ENCODE measurements at regions not wholly inside any gene's neighbourhood (a gene's known extent, or its start where the extent isn't known, plus 50 kb on each side); places are given as distances from the start of the nearest gene placed in this dataset.

DNA sequence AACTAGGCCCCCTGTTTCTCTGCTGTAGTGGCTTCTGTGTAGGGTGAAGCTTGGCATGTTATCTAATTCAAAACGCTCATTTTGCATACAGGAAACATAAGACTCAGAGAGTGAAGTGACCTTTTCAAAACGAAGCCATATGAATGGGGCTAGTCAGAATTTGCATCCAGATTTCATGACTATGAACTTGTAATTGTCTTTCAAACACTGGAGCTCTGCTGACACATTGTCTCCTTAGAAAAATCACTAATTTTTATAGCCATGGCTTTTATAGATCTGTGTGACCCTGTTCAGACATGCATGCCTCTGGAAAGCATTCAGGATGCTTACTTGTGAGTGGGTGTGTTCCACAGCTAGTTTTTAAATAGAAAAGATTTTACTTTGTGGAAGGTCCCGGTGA, 444.3 kb upstream of the GCFC2 start:
- no TSS peak for BruUV-seq (replicated peaks)
- POLR2A ChIA-PET, result no interaction called here
- no peak overlapping the region for H2AFZ ChIP-seq (ENCODE audit: low read depth, low read length, poor library complexity, severe bottlenecking)

DNA sequence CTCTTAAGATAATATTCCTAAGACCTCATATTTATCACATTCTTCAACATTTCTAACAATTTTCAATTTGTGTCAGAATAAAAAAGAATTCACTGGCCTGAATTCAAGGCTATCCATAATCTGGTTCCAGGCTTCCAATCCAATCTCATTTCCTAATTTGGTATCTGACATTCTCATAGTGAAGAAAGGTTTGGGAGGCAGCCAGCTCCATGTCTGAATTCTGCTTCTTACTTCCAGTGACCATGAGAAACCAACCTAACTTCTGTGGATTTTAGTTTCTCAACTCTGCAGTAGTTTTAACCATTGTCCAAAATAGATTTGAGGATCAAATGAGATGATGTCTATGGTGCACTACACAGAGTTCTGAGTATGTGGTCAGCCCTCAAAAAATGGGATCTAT, 439.1 kb upstream of the GCFC2 start:
- Histone ChIP-seq H3K4me1 (ENCODE audit: control insufficient read depth in 1 of 2, insufficient read depth in 2 of 2, low read length in 2 of 2) (no peaks in the 10 kb centered on the region), H3K9me3 (ENCODE audit: control insufficient read depth in 1 of 2, insufficient read depth in 1 of 2, low read depth in 1 of 2, low read length in 2 of 2) (peaks cover 7 to 22% of the 10 kb centered on the region in 2 experiments; a peak in 3 of 4 replicates), H3K9me2 (ENCODE audit: insufficient read depth) (no peaks in the 10 kb centered on the region), H3K36me3 (ENCODE audit: control insufficient read depth in 1 of 2, insufficient read depth in 2 of 2, low read length in 2 of 2) (no peaks in the 10 kb centered on the region), H4K20me1 (ENCODE audit: insufficient read depth) (no peaks in the 10 kb centered on the region), H2AFZ (ENCODE audit: low read depth, low read length, poor library complexity, severe bottlenecking) (no peak overlapping the region), H3K79me2 (ENCODE audit: insufficient read depth, low read length) (no peaks in the 10 kb centered on the region), H3K4me3 (replicated peaks in 1 of 2; ENCODE audit: low read depth in 1 of 2, low read length in 2 of 2) (no peak overlapping the region), H3K4me2 (ENCODE audit: low read length) (no peak overlapping the region), H3K27ac (ENCODE audit: low read depth, low read length) (no peak overlapping the region), H3K9ac (ENCODE audit: low read length) (no peak overlapping the region), H3K27me3 (ENCODE audit: insufficient read depth, low read length) (no peaks in the 10 kb centered on the region)
- ChIA-PET CTCF (no interaction called here), POLR2A (no interaction called here), RAD21 (ENCODE audit: low non-redundant PET in 1 of 2, low total read pairs in 2 of 2, uncharacterized antibody in 2 of 2, unreplicated experiment in 2 of 2) (no interaction called here)
- intact Hi-C loops (cut with micrococcal nuclease), result no loop called here
- DNase-seq (ENCODE audit: low read depth, low spot score), result no peak
- BruUV-seq (replicated peaks), result no TSS peak
- ATAC-seq, result no peak
- TF ChIP-seq, protein P1, sequence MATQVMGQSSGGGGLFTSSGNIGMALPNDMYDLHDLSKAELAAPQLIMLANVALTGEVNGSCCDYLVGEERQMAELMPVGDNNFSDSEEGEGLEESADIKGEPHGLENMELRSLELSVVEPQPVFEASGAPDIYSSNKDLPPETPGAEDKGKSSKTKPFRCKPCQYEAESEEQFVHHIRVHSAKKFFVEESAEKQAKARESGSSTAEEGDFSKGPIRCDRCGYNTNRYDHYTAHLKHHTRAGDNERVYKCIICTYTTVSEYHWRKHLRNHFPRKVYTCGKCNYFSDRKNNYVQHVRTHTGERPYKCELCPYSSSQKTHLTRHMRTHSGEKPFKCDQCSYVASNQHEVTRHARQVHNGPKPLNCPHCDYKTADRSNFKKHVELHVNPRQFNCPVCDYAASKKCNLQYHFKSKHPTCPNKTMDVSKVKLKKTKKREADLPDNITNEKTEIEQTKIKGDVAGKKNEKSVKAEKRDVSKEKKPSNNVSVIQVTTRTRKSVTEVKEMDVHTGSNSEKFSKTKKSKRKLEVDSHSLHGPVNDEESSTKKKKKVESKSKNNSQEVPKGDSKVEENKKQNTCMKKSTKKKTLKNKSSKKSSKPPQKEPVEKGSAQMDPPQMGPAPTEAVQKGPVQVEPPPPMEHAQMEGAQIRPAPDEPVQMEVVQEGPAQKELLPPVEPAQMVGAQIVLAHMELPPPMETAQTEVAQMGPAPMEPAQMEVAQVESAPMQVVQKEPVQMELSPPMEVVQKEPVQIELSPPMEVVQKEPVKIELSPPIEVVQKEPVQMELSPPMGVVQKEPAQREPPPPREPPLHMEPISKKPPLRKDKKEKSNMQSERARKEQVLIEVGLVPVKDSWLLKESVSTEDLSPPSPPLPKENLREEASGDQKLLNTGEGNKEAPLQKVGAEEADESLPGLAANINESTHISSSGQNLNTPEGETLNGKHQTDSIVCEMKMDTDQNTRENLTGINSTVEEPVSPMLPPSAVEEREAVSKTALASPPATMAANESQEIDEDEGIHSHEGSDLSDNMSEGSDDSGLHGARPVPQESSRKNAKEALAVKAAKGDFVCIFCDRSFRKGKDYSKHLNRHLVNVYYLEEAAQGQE (IDR thresholded peaks at IDR 0.05; ENCODE audit: low read depth), result no peak
- TF ChIP-seq EZH2 (IDR thresholded peaks at IDR 0.05), result no peak
- no peak for TF ChIP-seq RAD21 (IDR thresholded peaks at IDR 0.05; ENCODE audit: low read depth)
- TF ChIP-seq CEBPB (IDR thresholded peaks at IDR 0.05; ENCODE audit: low read depth), result no peak
- TF ChIP-seq SP1 (IDR thresholded peaks at IDR 0.05; ENCODE audit: low read depth), result no peak
- TF ChIP-seq, protein P2, sequence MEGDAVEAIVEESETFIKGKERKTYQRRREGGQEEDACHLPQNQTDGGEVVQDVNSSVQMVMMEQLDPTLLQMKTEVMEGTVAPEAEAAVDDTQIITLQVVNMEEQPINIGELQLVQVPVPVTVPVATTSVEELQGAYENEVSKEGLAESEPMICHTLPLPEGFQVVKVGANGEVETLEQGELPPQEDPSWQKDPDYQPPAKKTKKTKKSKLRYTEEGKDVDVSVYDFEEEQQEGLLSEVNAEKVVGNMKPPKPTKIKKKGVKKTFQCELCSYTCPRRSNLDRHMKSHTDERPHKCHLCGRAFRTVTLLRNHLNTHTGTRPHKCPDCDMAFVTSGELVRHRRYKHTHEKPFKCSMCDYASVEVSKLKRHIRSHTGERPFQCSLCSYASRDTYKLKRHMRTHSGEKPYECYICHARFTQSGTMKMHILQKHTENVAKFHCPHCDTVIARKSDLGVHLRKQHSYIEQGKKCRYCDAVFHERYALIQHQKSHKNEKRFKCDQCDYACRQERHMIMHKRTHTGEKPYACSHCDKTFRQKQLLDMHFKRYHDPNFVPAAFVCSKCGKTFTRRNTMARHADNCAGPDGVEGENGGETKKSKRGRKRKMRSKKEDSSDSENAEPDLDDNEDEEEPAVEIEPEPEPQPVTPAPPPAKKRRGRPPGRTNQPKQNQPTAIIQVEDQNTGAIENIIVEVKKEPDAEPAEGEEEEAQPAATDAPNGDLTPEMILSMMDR (IDR thresholded peaks at IDR 0.05 in 2 of 3, conservative IDR thresholded peaks at IDR 0.05 in 1 of 3; ENCODE audit: borderline replicate concordance in 1 of 3, insufficient read depth in 1 of 3, low read depth in 2 of 3, low read length in 2 of 3), result no peak

More for the DNA sequence above, 444.3 kb upstream of the GCFC2 start:
- ChIA-PET RAD21 (ENCODE audit: low non-redundant PET in 1 of 2, low total read pairs in 2 of 2, uncharacterized antibody in 2 of 2, unreplicated experiment in 2 of 2) (no interaction called here), CTCF (no interaction called here)
- ATAC-seq, result no peak
- Histone ChIP-seq H3K4me2 (ENCODE audit: low read length) (no peak overlapping the region), H3K9me2 (ENCODE audit: insufficient read depth) (no peaks in the 10 kb centered on the region), H3K36me3 (ENCODE audit: control insufficient read depth in 1 of 2, insufficient read depth in 2 of 2, low read length in 2 of 2) (no peaks in the 10 kb centered on the region), H3K79me2 (ENCODE audit: insufficient read depth, low read length) (no peaks in the 10 kb centered on the region), H3K27me3 (ENCODE audit: insufficient read depth, low read length) (no peaks in the 10 kb centered on the region), H3K9me3 (ENCODE audit: control insufficient read depth in 1 of 2, insufficient read depth in 1 of 2, low read depth in 1 of 2, low read length in 2 of 2) (peaks cover 6 to 7% of the 10 kb centered on the region in 2 experiments; a peak in 3 of 4 replicates), H3K9ac (ENCODE audit: low read length) (no peak overlapping the region), H3K27ac (ENCODE audit: low read depth, low read length) (no peak overlapping the region), H3K4me1 (ENCODE audit: control insufficient read depth in 1 of 2, insufficient read depth in 2 of 2, low read length in 2 of 2) (no peaks in the 10 kb centered on the region), H4K20me1 (ENCODE audit: insufficient read depth) (no peaks in the 10 kb centered on the region), H3K4me3 (replicated peaks in 1 of 2; ENCODE audit: low read depth in 1 of 2, low read length in 2 of 2) (no peak overlapping the region)
- intact Hi-C loops (cut with micrococcal nuclease), result no loop called here
- TF ChIP-seq TCF7L2 (IDR thresholded peaks at IDR 0.05; ENCODE audit: borderline replicate concordance, extremely low read depth, insufficient read depth, insufficient read length) (no peak), YY1 (IDR thresholded peaks at IDR 0.05; ENCODE audit: extremely low read depth, insufficient replicate concordance, low read depth, low read length) (no peak), CBX3 (IDR thresholded peaks at IDR 0.05; ENCODE audit: low read depth) (no peak)
- TF ChIP-seq, protein P2 (IDR thresholded peaks at IDR 0.05 in 2 of 3, conservative IDR thresholded peaks at IDR 0.05 in 1 of 3; ENCODE audit: borderline replicate concordance in 1 of 3, insufficient read depth in 1 of 3, low read depth in 2 of 3, low read length in 2 of 3), result no peak
- no peak for DNase-seq (ENCODE audit: low read depth, low spot score)
